Uterus (tissue), 2 donors: ENCODE measurements at regions not wholly inside any gene's neighbourhood (a gene's known extent, or its start where the extent isn't known, plus 50 kb on each side); places are given as distances from the start of the nearest gene placed in this dataset.

Experiments used
- POLR2A ChIP-seq, 2 donors: fragments of 450-650 bp; IDR thresholded peaks; one replicate each; pipeline ENCODE4 v1.6.1; 2016; ENCODE audit warnings: antibody characterized with exemption in 2 of 2, mild to moderate bottlenecking in 1 of 2, moderate library complexity in 1 of 2
- TF ChIP-seq, protein P1 (sequence below), 4 experiments: fragments of 200-600 bp in 2 of 4; fragments of 450-650 bp in 2 of 4; sonication (generic) in 2 of 4; IDR thresholded peaks; one replicate each; pipeline ENCODE4 v1.5.1; 2016 to 2019; ENCODE audit warnings: antibody characterized with exemption in 4 of 4, mild to moderate bottlenecking in 2 of 4, moderate library complexity in 1 of 4

- TF ChIP-seq POLR2A (IDR thresholded peaks at IDR 0.05): no peak
- TF ChIP-seq, protein P1, sequence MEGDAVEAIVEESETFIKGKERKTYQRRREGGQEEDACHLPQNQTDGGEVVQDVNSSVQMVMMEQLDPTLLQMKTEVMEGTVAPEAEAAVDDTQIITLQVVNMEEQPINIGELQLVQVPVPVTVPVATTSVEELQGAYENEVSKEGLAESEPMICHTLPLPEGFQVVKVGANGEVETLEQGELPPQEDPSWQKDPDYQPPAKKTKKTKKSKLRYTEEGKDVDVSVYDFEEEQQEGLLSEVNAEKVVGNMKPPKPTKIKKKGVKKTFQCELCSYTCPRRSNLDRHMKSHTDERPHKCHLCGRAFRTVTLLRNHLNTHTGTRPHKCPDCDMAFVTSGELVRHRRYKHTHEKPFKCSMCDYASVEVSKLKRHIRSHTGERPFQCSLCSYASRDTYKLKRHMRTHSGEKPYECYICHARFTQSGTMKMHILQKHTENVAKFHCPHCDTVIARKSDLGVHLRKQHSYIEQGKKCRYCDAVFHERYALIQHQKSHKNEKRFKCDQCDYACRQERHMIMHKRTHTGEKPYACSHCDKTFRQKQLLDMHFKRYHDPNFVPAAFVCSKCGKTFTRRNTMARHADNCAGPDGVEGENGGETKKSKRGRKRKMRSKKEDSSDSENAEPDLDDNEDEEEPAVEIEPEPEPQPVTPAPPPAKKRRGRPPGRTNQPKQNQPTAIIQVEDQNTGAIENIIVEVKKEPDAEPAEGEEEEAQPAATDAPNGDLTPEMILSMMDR (IDR thresholded peaks at IDR 0.05): no peak
These were observed 239.0 kb upstream of the RAB6C start for GRCh38 chr2:129740504-129740903.
